NCI-H2171 treated with DMSO at 0.1 percent for 48 hours (cell line): ENCODE measurements at regions not wholly inside any gene's neighbourhood (a gene's known extent, or its start where the extent isn't known, plus 50 kb on each side); places are given as distances from the start of the nearest gene placed in this dataset.
"Not testable (repeated sequence)": the region's sequence is repeated elsewhere in the genome, so short reads cannot be mapped to it uniquely, and the experiment has no call there.

ENCODE experiments used
- DNase-seq: peaks from one replicate; lab custom pipeline; 2025; lab: John Stamatoyannopoulos, UW

DNA sequence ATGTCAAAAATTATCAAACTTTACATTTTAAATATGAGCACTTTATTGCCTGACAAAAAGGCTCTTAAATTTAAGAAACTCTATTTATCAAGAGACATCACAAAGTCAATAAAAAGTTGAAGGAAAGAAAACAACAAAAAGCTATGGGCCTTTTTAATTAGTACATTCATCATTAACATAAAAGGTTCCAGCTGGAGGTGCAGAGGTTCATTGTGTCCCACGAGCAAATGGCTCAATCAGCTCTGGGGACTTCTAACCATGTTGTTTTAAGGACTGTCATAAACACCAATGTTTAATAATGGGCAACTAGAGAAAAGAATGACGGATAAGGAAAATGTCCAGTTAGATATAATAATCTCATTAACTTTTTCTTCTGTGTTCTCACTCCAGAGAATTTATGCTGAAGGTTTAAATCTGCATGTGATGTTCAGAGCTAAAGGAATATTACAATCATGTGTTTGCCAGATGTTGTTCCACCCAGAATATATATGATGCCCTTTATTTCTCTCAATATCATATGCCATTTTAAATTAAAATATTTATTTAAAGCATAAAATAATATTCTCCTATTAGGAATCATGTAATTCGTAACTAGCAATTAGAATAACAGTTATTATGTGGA is 840.3 kb upstream of the ADGRL3 start:
- DNase-seq: no peak

DNA sequence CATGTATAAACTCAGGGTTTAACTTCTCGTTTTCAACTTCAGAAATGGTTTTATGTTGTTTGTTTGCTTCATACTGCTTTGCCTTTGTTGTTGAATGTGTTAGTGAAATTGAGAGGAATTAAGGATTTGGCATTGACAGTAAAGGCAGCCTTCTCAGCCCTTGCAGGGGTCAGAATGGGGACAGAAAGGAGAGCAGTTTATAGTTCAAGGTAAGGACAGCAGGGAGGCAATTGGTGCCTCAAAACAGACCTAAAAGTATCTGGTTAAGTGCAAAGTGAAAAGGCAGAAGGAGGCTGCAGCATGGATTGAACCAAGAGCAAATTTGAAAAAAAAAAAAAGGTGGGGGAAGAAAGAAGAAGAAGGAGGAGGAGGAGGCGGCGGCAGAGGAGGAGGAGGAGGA is 835.0 kb upstream of the ADGRL3 start:
- DNase-seq: no peak

DNA sequence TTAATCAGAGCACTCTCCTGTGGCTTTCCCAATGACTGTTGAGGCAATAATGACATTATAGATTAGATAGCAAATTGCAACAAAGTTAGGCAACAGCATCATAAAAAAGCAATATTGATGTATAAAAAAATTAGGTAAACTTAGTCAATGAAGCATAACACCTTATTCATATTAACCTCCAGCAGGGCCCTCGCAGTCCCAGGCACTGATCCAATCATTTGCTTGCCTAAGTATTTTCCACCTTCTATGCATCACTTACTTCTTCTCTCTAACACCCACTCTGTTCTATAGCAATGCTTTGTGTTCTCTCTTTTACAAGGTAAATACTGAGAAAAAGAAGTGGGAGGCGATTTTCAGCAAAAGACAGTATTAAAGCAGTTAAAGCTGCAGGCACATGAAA is 833.5 kb upstream of the ADGRL3 start:
- DNase-seq: no peak

DNA sequence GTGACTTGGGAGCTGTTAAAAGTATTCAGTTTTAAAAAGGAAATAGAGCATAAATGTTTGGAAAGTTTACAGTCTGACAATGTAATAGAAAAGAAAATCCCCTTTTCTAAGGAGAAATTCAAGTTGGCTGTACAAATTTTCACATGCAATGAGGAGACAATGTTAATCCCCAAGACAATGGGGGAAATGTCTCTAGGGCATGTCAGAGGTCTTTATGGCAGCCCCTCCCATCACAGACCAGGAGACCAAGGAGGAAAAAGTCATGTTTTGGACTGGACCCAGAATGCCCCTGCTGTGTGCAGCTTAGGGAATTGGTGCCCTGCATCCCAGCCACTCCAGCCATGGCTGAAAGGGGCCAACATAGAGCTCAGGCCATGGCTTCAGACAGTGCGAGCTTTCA is 831.1 kb upstream of the ADGRL3 start:
- DNase-seq: no peak

DNA sequence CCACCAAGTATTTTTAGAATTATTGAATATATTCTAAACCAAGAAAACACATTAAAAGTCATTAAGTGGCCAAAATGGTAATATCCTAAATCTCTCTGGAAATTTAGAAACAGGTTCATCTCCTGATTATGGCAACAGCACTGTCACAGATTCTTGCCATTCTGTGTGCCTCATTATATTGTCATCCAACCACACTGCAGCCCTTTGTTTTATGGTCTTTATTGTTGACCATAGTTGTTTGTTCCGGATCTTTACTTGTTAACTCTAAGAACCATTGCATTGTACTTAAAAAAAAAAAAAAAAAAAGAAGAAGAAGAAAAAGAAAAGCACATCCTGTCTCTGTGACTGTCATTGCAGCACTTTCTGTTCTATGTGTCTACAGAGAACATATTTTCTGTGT is 822.1 kb upstream of the ADGRL3 start:
- no peak for DNase-seq

DNA sequence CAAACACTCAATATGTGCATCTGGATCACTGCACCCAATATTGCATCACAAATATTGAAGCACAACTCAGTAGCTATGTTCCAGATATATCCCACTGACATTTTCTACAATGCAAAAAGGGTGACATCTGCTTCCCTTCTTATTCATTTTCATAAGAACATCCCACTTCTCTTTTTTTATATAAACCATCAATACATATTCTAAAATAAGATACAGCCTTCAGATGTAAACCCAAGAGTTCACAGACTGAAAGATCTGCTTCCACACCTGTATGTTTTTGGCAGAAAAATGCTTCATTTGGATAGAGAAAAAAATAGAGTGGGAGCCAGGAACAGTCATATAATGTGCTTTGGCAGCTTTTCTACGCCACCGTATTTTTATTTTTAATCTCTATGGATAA is 815.6 kb upstream of the ADGRL3 start:
- DNase-seq: no peak

DNA sequence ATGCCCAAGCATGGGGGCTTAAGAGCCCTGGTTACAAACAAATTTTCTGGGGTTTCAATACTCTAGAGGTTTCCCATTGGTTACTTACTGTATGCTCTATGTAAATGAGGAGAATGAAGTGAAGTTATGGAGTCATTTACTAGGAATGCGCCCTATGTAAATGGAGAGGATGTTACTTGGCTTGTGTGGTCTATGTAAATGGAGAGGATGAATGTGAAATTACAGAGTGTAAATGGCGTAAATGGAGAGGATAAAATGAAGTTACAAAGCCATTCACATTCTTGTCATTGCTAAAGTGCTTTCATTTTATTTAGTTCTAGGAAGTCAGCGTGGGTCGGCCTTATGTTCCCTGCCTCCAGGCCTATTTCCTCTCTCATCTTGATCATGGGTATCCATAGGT is 810.5 kb upstream of the ADGRL3 start:
- no peak for DNase-seq

DNA sequence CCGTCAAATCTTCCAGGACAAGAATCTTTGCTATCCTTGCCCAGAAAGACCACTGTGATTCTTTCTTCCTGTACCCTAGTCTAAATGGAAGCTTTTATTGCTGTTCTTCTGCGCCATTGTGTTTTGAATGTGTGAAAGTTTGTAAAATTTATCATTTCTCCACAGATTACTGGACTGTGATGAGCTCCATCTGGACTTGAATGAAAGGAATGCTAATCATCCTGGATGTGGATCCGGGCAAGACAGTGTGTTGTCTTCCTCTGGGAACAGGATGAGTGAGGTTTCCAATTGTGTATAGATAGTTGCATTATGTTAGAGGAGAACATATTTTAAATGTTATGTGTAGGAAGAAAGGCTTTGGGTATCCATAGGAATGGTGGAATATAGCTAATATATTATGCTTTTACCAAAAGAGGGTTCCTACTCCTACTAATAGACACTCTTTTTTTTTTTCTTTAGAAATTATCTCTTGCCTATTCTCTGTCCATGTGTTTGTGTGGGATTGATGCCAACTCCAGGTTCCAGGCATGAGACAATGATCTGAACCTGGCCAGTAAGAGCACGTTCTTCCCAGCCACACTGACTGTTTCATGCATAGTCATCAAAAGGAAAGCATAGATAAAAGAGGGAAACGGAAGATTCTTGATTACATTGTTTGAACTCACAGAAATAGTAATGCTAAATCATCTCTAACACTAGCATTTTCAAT is 803.6 kb upstream of the ADGRL3 start:
- DNase-seq: peak; percentile 19

DNA sequence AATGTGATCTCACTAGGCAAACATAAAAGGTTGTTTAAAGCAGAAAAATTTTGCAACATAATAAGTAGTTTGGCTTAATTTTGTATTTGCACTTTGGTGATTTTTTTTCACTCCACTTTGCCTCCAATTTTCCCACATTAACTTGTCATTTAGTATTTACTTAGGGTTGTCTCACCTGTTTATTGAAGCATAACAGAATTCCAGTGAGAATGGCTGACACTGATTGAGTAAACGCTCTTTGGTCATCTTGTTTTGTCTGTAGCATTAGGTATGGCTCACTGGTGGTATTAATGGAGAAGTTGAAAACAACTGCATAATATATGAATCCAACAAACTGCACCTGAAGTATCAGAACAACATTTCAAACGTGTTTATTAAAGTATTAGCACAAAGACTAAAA is 799.5 kb upstream of the ADGRL3 start:
- DNase-seq: no peak

DNA sequence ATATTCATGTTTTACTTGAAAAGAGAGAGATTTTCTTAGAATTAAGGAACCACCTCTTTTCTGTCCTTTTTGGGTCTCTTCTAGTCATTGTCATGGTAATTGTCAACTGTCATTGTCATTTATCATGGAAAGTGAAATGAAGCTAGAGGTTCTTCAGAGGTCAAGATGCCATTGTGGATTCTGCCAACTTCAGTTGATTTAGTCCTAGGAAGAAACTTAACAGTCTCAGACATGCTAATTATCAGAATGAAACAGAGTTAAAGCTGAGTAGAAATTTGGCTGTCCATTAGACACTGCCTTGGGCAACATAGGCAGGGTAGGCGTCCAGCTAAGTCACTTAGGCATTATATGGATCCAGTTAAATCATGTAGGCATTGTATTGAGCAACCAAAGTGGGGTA is 796.1 kb upstream of the ADGRL3 start:
- DNase-seq: no peak

DNA sequence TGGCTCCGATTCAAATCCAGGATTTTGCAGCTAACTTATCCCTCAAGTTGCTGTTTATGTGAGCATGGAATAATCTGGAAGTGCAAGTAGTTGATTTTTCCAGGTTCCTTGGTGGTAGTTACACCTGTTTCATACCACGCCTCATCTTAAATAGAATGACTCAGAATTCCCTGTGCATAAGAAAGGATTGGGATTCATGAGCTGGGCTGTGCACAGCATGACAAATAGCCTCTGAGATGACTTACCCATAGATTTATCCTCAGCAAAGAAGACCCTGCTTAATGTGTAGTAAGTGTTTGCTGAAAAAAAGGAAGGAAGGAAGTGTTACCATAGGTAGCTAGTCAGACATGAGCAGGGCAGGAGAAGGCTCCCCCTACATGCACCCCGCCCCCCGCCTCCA is 777.7 kb upstream of the ADGRL3 start:
- no peak for DNase-seq

DNA sequence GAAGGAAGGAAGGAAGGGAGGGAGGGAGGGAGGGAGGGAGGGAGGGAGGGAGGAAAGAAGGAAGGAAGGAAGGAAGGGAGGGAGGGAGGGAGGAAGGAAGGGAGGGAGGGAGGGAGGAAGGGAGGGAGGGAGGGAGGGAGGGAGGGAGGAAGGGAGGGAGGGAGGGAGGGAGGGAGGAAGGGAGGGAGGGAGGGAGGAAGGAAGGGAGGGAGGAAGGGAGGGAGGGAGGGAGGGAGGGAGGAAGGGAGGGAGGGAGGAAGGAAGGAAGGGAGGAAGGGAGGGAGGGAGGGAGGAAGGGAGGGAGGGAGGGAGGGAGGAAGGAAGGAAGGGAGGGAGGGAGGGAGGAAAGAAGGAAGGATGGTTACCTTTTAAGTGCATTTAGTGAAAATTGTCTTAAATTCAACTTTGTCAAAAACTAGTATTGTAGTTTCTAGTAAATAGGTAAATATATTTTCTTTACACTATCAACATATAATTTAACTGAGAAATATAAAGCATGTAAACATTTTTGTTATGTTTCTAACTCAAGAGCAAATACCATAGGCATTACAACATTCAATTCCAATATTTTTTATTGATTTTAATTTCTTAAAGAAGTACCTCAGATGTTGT is 776.4 kb upstream of the ADGRL3 start:
- not testable (repeated sequence) for DNase-seq

DNA sequence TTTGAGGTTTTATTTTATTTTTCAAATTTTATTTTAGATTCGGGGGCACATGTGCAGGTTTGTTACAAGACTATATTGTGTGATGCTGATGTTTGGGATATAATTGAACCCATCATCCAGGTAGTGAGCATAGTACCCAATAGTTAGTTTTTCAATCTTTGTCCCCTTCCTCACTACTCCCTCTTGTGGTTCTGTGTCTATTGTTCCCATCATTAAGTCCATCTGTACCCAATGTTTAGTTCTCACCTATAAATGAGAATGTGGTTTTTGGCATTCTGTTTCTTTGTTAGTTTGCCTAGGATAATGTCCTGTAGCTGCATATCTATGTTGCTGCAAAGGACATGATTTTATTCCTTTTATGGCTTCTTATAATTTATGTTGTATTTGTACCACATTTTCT is 767.2 kb upstream of the ADGRL3 start:
- no peak for DNase-seq

DNA sequence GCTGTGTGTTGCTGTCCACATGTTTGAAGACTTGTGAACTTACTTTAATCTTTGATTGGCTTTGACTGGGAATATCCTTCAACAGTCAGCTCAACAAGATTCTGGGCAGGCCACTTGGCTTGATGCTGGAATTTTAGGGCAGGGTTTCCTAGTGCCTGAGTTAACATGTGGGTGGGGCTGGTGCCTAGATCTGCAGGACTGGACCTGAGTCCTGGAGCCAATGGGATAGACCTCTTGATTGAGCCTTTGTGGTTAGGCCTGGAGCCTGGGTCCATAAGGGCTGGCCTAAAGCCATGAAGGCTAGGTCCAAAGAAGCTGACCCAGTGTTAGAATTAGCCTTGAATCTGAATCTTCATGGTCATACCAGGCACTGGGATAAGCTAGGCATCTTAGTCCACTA is 757.1 kb upstream of the ADGRL3 start:
- no peak for DNase-seq

DNA sequence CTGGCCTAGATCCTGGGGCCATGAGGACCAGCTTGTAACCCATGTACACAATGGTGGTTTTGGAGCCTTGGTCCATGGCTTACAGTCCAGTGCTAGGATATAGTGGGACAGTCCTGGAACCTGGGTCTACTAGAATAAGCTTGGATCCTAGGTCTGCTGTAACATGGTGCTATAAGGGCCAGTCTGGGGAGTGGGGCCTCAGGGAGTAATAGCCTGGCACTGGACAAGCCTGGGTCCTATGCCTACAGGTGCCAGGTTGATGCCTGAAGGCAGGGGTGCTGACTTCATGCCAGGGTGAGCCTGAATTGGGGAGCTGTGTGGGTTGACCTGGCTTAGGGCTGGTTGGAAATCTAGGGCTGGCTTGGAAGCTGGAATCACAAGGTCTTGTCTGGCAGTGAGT is 756.3 kb upstream of the ADGRL3 start:
- no peak for DNase-seq

DNA sequence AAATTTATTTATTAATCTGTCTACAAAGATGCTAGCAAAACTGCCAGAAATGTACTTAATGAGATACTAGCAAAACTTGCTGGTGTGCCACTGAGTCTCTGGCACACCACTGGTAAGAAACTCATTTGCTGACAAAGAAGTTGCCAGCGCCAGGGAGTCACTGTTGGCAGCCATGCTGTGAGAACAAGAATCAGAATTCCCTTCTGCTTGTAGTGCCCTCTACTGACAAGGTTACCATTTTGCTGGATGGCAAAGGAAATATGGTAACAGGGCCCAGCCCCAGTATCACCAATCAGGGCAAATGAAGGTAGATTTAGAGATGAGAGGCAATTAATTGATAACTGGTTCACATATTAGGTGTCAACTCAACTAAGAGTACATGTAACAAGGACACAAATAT is 750.1 kb upstream of the ADGRL3 start:
- DNase-seq: no peak

DNA sequence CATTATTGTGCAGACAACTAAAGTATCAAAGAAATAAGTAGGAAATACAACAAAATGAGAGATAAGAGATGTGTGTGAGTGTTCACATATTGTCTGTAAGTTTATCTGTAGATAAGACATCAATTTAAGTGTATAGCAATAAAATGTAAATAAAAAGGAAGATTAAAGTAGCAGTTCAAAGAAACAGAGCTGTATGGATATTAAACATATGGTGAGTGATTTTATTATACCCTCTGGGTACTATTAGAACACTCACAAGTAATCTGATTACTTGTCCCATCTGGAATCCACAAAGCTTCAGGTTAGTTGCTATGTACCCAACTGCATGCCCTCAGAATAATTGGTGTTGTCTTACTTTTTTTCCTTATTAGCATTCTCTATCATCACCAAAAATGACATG is 747.9 kb upstream of the ADGRL3 start:
- peak; percentile 88 for DNase-seq

DNA sequence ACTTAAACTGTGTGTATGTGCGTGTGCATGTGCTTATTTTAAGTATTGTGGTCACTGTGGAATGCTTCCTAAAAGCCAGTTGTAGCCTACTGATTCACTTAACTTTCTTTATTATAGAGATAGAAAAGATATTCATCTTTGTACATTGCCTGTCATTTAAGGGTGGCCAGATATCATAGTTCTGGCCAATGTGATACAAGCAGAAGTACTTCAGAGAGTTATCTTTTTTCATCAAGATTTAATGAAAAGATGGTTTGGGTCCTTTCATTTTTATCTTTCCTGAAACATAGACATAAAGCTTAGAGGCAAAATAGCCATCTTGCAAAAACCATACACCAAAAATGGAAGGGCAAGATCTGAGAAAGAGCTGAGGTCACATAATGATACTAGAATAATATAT is 744.7 kb upstream of the ADGRL3 start:
- DNase-seq: no peak

DNA sequence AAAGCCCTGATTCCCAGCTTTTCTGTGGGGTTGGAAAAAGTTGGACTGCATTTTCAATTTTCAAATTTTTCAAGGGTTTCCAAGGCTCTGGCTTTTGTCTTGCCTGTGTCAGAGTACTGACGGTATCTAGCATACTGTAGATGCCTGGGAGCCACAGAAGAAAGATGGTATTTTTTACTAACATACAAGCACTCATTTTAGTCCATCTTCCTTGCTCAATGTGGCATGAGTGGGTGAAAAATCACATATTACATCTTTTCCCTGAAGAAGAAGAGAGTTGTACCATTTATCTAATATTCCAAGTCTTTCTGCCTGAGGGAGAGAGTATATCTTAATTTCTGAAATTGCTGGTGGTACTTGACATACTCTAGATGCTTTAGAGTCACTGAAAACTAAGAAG is 738.6 kb upstream of the ADGRL3 start:
- no peak for DNase-seq

DNA sequence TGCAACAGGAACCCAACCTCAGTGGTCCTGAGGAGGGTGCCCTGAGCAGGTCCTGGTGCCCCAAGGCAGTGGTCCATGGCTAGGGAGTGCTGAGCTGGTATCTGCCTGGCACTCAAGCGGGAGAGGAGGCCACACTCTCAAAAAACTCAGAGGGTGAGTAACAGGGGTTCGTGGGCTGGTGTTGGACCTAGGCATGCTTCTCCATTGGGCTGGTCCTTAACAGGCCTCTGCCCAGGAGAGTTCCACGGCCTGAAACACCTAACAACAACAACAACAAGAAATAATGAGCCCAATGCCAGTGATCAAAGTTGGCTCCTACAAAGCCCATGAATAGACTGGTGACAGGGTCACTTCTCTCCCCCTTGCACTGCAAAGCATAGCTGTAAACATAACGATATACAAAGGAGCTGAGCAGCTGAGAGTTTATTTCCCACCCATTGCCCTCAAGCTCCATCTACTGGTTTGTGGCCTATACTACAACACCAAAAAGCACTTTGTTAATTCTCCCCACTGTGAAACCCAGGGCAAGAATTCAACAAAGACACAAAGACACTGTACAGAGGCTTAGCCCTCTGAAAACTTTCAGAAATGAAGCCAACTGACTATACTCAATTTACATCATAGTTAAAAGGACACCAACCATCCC is 736.1 kb upstream of the ADGRL3 start:
- peak; percentile 27 for DNase-seq

DNA sequence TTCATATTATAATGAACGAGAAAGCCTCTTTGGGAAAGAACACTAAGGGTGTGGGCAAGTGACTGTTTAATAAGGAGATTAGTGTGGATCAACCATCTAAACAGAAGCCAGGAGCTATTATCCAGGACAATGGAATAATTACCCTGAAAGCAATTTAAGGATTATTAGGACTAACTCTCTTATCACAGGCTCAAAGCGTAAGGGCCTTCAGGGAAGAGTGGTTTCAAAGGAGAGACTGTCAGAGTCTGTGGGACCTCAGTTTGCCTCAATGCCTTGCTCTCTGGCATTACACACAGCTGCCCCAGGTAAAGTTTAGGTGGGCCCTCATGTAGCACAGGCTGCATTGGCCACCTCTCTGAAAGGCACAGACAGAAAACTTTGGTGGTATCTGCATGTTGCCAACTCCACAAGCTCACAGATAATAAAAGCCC is 717.2 kb upstream of the ADGRL3 start:
- no peak for DNase-seq

DNA sequence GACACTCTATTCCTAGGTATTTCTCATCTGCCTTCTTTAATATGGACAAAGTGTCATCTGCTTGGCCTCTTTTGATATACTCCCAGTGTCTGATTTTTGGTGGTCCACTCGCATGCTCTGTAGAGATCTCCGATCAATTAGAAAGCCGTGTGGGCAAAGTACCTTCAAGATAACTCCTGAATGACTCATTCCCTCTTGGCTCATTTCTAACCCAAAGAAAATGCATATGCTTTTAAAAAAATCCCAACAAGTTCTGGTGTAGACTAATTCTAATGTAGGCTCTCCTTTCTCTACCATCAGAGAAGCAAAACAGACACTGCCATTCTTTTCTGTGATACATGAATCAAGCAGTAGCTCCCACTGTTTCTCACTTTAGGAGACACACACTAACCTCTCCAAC is 714.9 kb upstream of the ADGRL3 start:
- DNase-seq: no peak

DNA sequence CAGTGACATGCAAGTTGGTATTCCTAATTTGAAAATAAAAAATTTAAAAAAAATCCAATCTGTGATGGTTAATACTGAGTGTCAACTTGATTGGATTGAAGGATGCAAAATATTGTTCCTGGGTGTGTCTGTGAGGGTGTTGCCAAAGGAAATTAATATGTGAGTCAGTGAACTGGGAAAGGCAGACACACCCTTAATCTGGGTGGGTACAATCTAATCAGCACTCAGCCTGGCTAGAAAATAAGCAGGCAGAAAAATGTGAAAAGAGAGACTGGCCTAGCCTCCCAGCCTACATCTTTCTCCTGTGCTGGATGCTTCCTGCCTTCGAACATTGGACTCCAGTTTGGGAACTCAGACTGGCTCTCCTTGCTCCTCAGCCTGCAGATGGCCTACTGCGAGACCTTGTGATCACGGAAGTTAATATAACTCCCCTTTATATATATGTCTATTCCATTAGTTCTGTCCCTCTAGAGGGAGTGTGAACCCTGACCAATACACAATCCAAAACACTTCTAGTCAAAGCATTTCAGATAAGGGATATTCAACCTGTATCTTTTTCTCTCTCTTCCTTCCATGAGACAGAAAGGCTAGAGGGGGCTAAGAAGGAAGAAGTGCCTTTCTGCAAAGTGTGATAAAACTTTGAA is 712.9 kb upstream of the ADGRL3 start:
- DNase-seq: not testable (repeated sequence)
